WTC11 (cell line): ENCODE measurements at regions not wholly inside any gene's neighbourhood (a gene's known extent, or its start where the extent isn't known, plus 50 kb on each side); places are given as distances from the start of the nearest gene placed in this dataset.

Source experiments
- ATF2 ChIP-seq: sonication (generic); formaldehyde crosslinking; IDR thresholded peaks from 2 replicates; pipeline ENCODE4 v1.8.1; 2022; ENCODE audit warnings: low read depth, missing genetic modification reagents, borderline replicate concordance
- CTCF ChIP-seq: fragments of 200-600 bp; IDR thresholded peaks from 2 replicates; pipeline ENCODE4 v1.8.0; 2022; ENCODE audit warnings: antibody characterized with exemption
- EMX1 ChIP-seq: fragments of 250-450 bp; sonication (Bioruptor Pico); IDR thresholded peaks from 2 replicates; pipeline ENCODE4 v1.8.0; 2021; ENCODE audit warnings: mild to moderate bottlenecking
- ESRRA ChIP-seq: sonication (generic); formaldehyde crosslinking; IDR thresholded peaks from 2 replicates; pipeline ENCODE4 v1.8.1; 2022; ENCODE audit warnings: mild to moderate bottlenecking, missing genetic modification reagents, borderline replicate concordance
- FOXJ3 ChIP-seq: sonication (generic); formaldehyde crosslinking; IDR thresholded peaks from 2 replicates; pipeline ENCODE4 v1.9.0; 2021; ENCODE audit warnings: missing genetic modification reagents, mild to moderate bottlenecking, borderline replicate concordance
- MXD4 ChIP-seq: fragments of 250-450 bp; sonication (Bioruptor Pico); IDR thresholded peaks from 2 replicates; pipeline ENCODE4 v1.8.0; 2021; ENCODE audit warnings: mild to moderate bottlenecking, moderate library complexity, borderline replicate concordance
- NR3C1 ChIP-seq: sonication (generic); formaldehyde crosslinking; conservative IDR thresholded peaks from 2 replicates; pipeline ENCODE4 v1.8.1; 2023; ENCODE audit warnings: low read depth, mild to moderate bottlenecking, missing genetic modification reagents
- ZBTB21 ChIP-seq: sonication (generic); formaldehyde crosslinking; IDR thresholded peaks from 2 replicates; pipeline ENCODE4 v1.8.1; 2023; ENCODE audit warnings: mild to moderate bottlenecking, missing genetic modification reagents, borderline replicate concordance
- ZNF263 ChIP-seq: sonication (generic); formaldehyde crosslinking; IDR thresholded peaks from 2 replicates; pipeline ENCODE4 v1.8.1; 2022; ENCODE audit warnings: low read depth, mild to moderate bottlenecking, moderate library complexity, missing genetic modification reagents
- TF ChIP-seq, protein P1 (sequence below): sonication (generic); formaldehyde crosslinking; IDR thresholded peaks from 2 replicates; pipeline ENCODE4 v1.8.0; 2022; ENCODE audit warnings: mild to moderate bottlenecking, missing genetic modification reagents
- TF ChIP-seq, protein P2 (sequence below): sonication (generic); formaldehyde crosslinking; IDR thresholded peaks from 2 replicates; pipeline ENCODE4 v1.8.1; 2023; ENCODE audit warnings: mild to moderate bottlenecking, missing genetic modification reagents

GRCh38 chr17:13372432-13372831 is 229.3 kb downstream of the HS3ST3A1 start:
- TF ChIP-seq EMX1 (CRISPR knock-in tag), result no peak
- no peak for TF ChIP-seq ZNF263
- TF ChIP-seq ESRRA (CRISPR knock-in tag), result no peak
- TF ChIP-seq, protein P1, sequence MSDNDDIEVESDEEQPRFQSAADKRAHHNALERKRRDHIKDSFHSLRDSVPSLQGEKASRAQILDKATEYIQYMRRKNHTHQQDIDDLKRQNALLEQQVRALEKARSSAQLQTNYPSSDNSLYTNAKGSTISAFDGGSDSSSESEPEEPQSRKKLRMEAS (CRISPR knock-in tag), result no peak
- no peak for TF ChIP-seq CTCF
- TF ChIP-seq MXD4, result no peak
- TF ChIP-seq NR3C1 (CRISPR knock-in tag), result no peak
- TF ChIP-seq, protein P2, sequence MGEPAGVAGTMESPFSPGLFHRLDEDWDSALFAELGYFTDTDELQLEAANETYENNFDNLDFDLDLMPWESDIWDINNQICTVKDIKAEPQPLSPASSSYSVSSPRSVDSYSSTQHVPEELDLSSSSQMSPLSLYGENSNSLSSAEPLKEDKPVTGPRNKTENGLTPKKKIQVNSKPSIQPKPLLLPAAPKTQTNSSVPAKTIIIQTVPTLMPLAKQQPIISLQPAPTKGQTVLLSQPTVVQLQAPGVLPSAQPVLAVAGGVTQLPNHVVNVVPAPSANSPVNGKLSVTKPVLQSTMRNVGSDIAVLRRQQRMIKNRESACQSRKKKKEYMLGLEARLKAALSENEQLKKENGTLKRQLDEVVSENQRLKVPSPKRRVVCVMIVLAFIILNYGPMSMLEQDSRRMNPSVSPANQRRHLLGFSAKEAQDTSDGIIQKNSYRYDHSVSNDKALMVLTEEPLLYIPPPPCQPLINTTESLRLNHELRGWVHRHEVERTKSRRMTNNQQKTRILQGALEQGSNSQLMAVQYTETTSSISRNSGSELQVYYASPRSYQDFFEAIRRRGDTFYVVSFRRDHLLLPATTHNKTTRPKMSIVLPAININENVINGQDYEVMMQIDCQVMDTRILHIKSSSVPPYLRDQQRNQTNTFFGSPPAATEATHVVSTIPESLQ (CRISPR knock-in tag), result no peak
- no peak for TF ChIP-seq ATF2 (CRISPR knock-in tag)
- no peak for TF ChIP-seq FOXJ3
- no peak for TF ChIP-seq ZBTB21 (CRISPR knock-in tag)
